ENCODE measurements at regions not wholly inside any gene's neighbourhood (a gene's known extent, or its start where the extent isn't known, plus 50 kb on each side); places are given as distances from the start of the nearest gene placed in this dataset.

DNA sequence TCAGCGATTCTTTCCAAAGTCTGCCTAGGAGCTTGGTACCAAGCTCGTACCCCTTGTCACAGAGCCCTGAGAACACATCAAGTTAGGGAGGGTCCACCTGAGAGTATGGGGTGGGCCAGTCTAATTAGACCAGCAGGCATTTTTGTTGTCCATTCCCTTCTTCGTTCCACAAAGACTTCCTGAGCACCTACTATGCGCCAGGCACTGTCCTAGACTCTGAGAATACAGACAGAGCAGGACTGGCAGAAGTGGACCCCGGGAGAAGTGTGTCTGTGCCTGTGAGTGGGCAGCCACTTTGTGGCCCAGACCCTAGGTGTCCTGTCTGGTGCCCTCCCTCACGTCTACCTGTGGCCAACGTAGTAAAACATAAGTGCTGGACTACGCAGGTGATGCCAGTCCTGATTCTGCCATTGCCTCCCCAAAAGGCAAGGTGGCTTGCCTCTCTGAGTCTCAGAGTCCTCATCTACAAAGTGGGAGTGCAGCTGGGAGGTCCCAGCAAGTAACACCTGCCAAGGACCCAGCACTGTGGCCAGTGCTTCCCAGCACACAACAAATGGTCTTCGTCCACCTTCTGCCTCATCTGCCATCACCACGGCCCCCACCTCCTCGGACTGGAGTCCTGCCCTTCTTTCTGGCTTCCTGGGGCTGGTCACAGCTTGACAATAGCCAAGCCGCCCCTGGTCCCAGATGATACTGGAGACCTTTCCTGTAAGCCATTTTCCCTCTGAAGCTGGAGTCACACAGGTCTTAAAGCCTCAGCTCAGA lies 54.3 kb upstream of the DUSP5 start:
- ATAC-seq (replicated peaks in 6 of 8), result no peak
- Histone ChIP-seq H3K27ac (peak overlapping the region in 1 of 2 donors; percentile 22), H3K4me1 (replicated peaks in 1 of 2) (peaks cover 15 to 16% of the 10 kb centered on the region in 2 donors), H3K4me3 (no peak overlapping the region)
- WGBS, 10 experiments, result 60 to 100% (median 80%) methylated on average over 1 to 7 of the region's 12 CpGs; no CpG with 5 or more reads in 5 of the 10 experiments
- in situ Hi-C loops (cut with MboI; ENCODE audit: low pct_unique_long_range_greater_than_20kb in 2 of 9, low sequenced_read_pairs in 9 of 9, unreplicated experiment in 9 of 9), result no loop called here

DNA sequence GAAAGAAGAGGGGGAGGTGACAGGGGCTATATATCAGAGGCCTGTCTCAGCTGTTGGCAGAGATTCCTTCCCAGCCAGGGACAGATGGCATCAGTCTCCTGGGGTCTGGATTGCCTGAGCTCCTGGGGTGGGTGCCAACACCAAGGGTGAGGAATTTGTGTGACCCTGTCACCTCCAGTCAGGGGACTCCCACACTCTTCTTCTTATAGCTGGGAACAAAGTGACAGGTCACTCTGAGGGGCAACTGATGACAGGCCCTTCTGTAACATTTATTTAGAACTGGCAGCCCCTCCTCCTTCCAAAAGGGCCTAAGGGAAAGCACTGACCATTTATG lies 53.7 kb upstream of the DUSP5 start:
- H3K4me3 ChIP-seq, result no peak overlapping the region
- ATAC-seq (replicated peaks in 6 of 8), result peak in 5 of 8 experiments; percentile 83 to 95 (median 90)
- in situ Hi-C loops (cut with MboI; ENCODE audit: low pct_unique_long_range_greater_than_20kb in 2 of 9, low sequenced_read_pairs in 9 of 9, unreplicated experiment in 9 of 9), result no loop called here
- peak overlapping the region in 1 of 2 donors; percentile 22 for H3K27ac ChIP-seq
- H3K4me1 ChIP-seq (replicated peaks in 1 of 2), result peaks cover 15 to 16% of the 10 kb centered on the region in 2 donors

DNA sequence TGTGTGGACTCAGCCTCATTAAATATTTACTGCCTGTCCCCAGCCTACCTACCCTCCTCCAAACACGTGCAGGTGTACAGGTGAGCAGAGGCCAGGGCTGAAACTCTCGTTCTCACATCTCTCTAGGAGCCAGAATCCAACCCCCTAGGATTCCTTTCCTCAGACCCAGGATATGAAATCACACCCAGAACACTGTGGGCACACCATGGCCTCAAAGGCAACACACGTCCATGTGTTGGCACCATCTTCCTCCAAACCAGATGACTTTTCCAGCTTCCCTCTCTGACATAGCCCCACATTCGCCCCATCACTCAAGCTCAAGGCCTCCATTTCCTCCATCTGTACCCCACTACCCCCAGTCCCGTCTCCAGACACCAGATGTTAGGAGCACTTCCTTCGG lies 51.8 kb upstream of the DUSP5 start:
- in situ Hi-C loops (cut with MboI; ENCODE audit: low pct_unique_long_range_greater_than_20kb in 2 of 9, low sequenced_read_pairs in 9 of 9, unreplicated experiment in 9 of 9), result no loop called here
- no peak for ATAC-seq (replicated peaks in 6 of 8)
- H3K27ac ChIP-seq, result no peak overlapping the region
- 43 to 100% (median 85%) methylated on average over 1 to 3 of the region's 6 CpGs; no CpG with 5 or more reads in 4 of the 10 experiments for WGBS, 10 experiments
- peaks cover 15 to 16% of the 10 kb centered on the region in 2 donors for H3K4me1 ChIP-seq (replicated peaks in 1 of 2)
- H3K4me3 ChIP-seq, result no peak overlapping the region

DNA sequence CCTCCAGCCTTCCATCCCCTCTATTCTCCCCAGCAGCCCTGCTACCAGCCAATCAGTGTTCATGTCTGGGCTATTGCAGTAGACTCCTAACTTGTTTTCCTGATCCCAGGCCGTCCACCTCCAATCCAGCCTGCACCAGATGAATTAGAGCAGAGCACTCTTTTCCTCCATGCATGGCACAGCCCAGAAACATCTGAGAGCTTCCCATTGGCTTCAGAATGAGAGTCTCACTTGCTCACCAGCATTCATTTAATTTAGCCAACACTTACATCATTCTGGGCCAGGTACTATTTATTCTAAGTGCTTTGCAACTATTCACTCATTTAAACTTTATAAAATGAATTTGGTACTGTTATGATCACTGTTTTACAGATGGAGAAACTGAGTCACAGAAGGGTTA lies 51.4 kb upstream of the DUSP5 start:
- no peak overlapping the region for H3K4me3 ChIP-seq
- H3K27ac ChIP-seq, result no peak overlapping the region
- H3K4me1 ChIP-seq (replicated peaks in 1 of 2), result peaks cover 15 to 16% of the 10 kb centered on the region in 2 donors
- no peak for ATAC-seq (replicated peaks in 6 of 8)
- WGBS, 10 experiments, result 71 to 100% (median 100%) methylated on average over 1 of the region's 1 CpG; no CpG with 5 or more reads in 7 of the 10 experiments
- in situ Hi-C loops (cut with MboI; ENCODE audit: low pct_unique_long_range_greater_than_20kb in 2 of 9, low sequenced_read_pairs in 9 of 9, unreplicated experiment in 9 of 9), result no loop called here

DNA sequence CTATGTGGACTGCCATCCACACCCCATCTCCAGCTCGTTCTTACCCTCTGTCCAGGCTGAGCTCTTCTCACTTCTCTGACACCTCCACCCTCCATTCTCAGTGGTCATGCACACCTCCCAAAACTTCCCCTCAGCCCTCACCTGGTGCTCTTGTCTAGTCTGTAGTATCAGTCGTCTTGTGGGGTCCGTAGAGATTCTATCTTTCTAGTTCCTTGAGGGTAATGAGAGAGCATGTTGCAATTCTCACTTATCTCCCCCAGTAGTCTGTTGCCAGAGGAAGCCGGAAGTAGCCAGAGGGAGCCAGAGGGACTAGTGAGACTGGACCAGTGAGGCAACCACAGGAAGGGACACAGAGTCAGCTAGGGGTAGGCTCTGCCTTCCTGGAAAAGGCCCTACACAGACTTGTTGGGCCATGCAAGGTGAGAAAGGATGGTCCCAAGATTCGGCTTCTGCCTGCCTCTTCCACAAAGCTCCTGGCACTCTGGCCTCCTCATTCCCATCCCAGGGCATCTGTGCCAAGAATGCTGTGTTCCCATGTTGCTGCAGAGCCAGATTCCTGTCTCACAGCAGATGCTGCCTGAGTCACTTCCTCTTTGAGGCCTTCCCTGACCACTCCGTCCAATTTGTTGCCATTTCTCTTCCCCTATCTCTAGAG lies 50.6 kb upstream of the DUSP5 start:
- ATAC-seq (replicated peaks in 6 of 8), result no peak
- WGBS, 10 experiments, result 17 to 86% (median 53%) methylated on average over 1 to 5 of the region's 6 CpGs; no CpG with 5 or more reads in 2 of the 10 experiments
- no peak overlapping the region for H3K4me3 ChIP-seq
- peaks cover 12% of the 10 kb centered on the region in 2 donors for H3K4me1 ChIP-seq (replicated peaks in 1 of 2)
- no peak overlapping the region for H3K27ac ChIP-seq
- in situ Hi-C loops (cut with MboI; ENCODE audit: low pct_unique_long_range_greater_than_20kb in 2 of 9, low sequenced_read_pairs in 9 of 9, unreplicated experiment in 9 of 9), result no loop called here

DNA sequence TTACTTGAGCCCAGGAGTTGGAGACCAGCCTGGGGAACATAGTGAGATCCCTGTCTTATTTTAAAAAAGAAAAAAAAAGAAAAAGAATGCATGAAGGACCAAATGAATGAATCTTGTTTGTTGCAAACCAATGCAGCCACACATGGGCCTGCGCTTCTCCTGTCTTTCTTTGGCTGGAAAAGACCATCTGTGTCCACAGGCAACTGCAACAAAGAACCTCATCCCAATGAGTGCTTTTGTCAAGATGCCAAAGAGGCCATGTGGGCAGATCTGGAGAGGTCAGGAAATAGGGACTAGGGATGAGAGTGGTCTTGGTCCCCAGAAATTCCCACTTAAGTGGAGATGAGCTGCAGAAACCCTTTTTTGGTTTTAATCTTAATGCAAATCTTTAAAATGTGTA lies 49.8 kb upstream of the DUSP5 start:
- Histone ChIP-seq H3K4me1 (replicated peaks in 1 of 2) (peaks cover 10% of the 10 kb centered on the region in 2 donors), H3K4me3 (no peak overlapping the region), H3K27ac (no peak overlapping the region)
- no peak for ATAC-seq (replicated peaks in 6 of 8)
- in situ Hi-C loops (cut with MboI; ENCODE audit: low pct_unique_long_range_greater_than_20kb in 2 of 9, low sequenced_read_pairs in 9 of 9, unreplicated experiment in 9 of 9), result no loop called here
- WGBS, 10 experiments, result 75 to 100% methylated on average over 1 of the region's 1 CpG; no CpG with 5 or more reads in 8 of the 10 experiments
